ENCODE measurements at regions not wholly inside any gene's neighbourhood (a gene's known extent, or its start where the extent isn't known, plus 50 kb on each side); places are given as distances from the start of the nearest gene placed in this dataset.

- Mint-ChIP-seq H3K4me1 (peaks cover 9 to 23% of the 10 kb centered on the region in 2 experiments), H3K36me3 (ENCODE audit: insufficient read depth in 1 of 3, low read depth in 3 of 3) (peaks cover 25 to 57% (median 48%) of the 10 kb centered on the region in 3 experiments), H3K27me3 (ENCODE audit: low read depth) (no peaks in the 10 kb centered on the region), H3K27ac (no peak overlapping the region; a peak in 1 of 7 replicates), H3K9me3 (peaks cover 31 to 43% of the 10 kb centered on the region in 2 experiments), H3K4me3 (no peak overlapping the region)
- Histone ChIP-seq H3K56ac (ENCODE audit: insufficient read length, low read depth, low read length) (no peak overlapping the region), H3K27ac (ENCODE audit: insufficient read length, low read depth, low read length) (no peak overlapping the region), H3T11ph (ENCODE audit: low read length) (no peak overlapping the region), H3K9ac (ENCODE audit: extremely low read depth, insufficient read length, low read length) (no peak overlapping the region), H4K8ac (replicated peaks; ENCODE audit: insufficient read length, low read depth, low read length) (no peak overlapping the region), H4K5ac (ENCODE audit: insufficient read length, low read depth, low read length) (no peak overlapping the region), H3K27me3 (ENCODE audit: insufficient read depth, low read length) (no peaks in the 10 kb centered on the region), H2AFZ (ENCODE audit: low read length) (no peak overlapping the region), H3K9me3 (ENCODE audit: control insufficient read depth, low read depth, low read length) (no peaks in the 10 kb centered on the region), H3K18ac (ENCODE audit: insufficient read length, low read depth, low read length) (no peak overlapping the region), H4K20me1 (ENCODE audit: control insufficient read depth, insufficient read depth, insufficient read length) (no peaks in the 10 kb centered on the region), H2BK15ac (ENCODE audit: low read depth, low read length) (no peak overlapping the region), H3K79me1 (ENCODE audit: insufficient read depth, low read depth, low read length, poor library complexity, severe bottlenecking) (no peaks in the 10 kb centered on the region), H3K4me2 (ENCODE audit: insufficient read depth, insufficient read length, low read length) (no peak overlapping the region), H2BK12ac (ENCODE audit: insufficient read length, low read depth, low read length) (no peak overlapping the region), H3K14ac (ENCODE audit: insufficient read depth, low read length) (no peak overlapping the region), H3K79me2 (ENCODE audit: insufficient read depth, low read length) (no peaks in the 10 kb centered on the region), H3K4ac (ENCODE audit: low read depth, low read length) (no peak overlapping the region), H4K91ac (ENCODE audit: insufficient read length, low read depth, low read length) (no peak overlapping the region), H2BK20ac (ENCODE audit: low read depth, low read length, poor library complexity, severe bottlenecking) (no peak overlapping the region), H3K4me1 (ENCODE audit: insufficient read depth, low read length) (no peaks in the 10 kb centered on the region), H3K23ac (ENCODE audit: insufficient read length, low read depth, low read length) (no peak overlapping the region), H3K23me2 (ENCODE audit: insufficient read length, low read depth, low read length, poor library complexity, severe bottlenecking) (no peaks in the 10 kb centered on the region), H2BK5ac (ENCODE audit: insufficient read length, low read length) (no peak overlapping the region), H2BK120ac (ENCODE audit: low read depth, low read length, poor library complexity, severe bottlenecking) (no peak overlapping the region), H2AK5ac (ENCODE audit: insufficient read length, low read length) (no peak overlapping the region)
- no CpG with 5 or more reads among the region's 3 CpGs for WGBS (ENCODE audit: extremely low coverage, insufficient read length, low lambda C conversion rate)
- no peak for DNase-seq
- no peak for TF ChIP-seq CTCF (conservative IDR thresholded peaks at IDR 0.05)
Observed at GRCh38 chr3:110677506-110677905, 394.1 kb upstream of the NECTIN3 start.

Data from H9 (cell line).